HEK293T (cell line): ENCODE measurements at regions not wholly inside any gene's neighbourhood (a gene's known extent, or its start where the extent isn't known, plus 50 kb on each side); places are given as distances from the start of the nearest gene placed in this dataset.

ENCODE experiments used
- CTCF ChIA-PET: fragments of 350-600 bp; formaldehyde crosslinking; extraction: SDS; loops from one replicate; lab custom pipeline; 2021; ENCODE audit warnings: antibody characterized with exemption, inconsistent platforms; lab: Yijun Ruan, JAX
- POLR2A ChIA-PET: fragments of 350-600 bp; formaldehyde crosslinking; extraction: SDS; loops from one replicate; lab custom pipeline; 2020; ENCODE audit warnings: antibody characterized with exemption, inconsistent platforms; lab: Yijun Ruan, JAX
- DNase-seq: peaks from one replicate; pipeline ENCODE4 v3.0.0; 2012; ENCODE audit warnings: mixed read lengths; ENCODE audit errors: extremely low spot score
- ARNT ChIP-seq: fragments of 450-650 bp; IDR thresholded peaks from 2 replicates; pipeline ENCODE4 v1.6.1; 2017; ENCODE audit warnings: mild to moderate bottlenecking
- BHLHE40 ChIP-seq: fragments of 450-650 bp; IDR thresholded peaks from 2 replicates; pipeline ENCODE4 v1.6.1; 2016; ENCODE audit warnings: mild to moderate bottlenecking, moderate library complexity, borderline replicate concordance
- CTBP1 ChIP-seq: fragments of 450-650 bp; IDR thresholded peaks from 2 replicates; pipeline ENCODE4 v1.6.1; 2016; ENCODE audit warnings: borderline replicate concordance
- ELF4 ChIP-seq: fragments of 450-650 bp; IDR thresholded peaks from 2 replicates; pipeline ENCODE4 v1.6.1; 2017; ENCODE audit warnings: antibody characterized with exemption
- FOXA1 ChIP-seq: fragments of 450-650 bp; IDR thresholded peaks from 2 replicates; pipeline ENCODE4 v1.6.1; 2016; ENCODE audit warnings: mild to moderate bottlenecking
- FOXK2 ChIP-seq: fragments of 450-650 bp; IDR thresholded peaks from 2 replicates; pipeline ENCODE4 v1.6.1; 2016; ENCODE audit warnings: mild to moderate bottlenecking
- FOXM1 ChIP-seq: fragments of 450-650 bp; IDR thresholded peaks from 2 replicates; pipeline ENCODE4 v1.6.1; 2017; ENCODE audit warnings: mild to moderate bottlenecking, borderline replicate concordance
- HDGF ChIP-seq: fragments of 450-650 bp; IDR thresholded peaks from 2 replicates; pipeline ENCODE4 v1.6.1; 2017; ENCODE audit warnings: antibody characterized with exemption, borderline replicate concordance
- L3MBTL2 ChIP-seq: fragments of 450-650 bp; conservative IDR thresholded peaks from 2 replicates; pipeline ENCODE4 v1.6.1; 2016; ENCODE audit warnings: mild to moderate bottlenecking
- LEF1 ChIP-seq: fragments of 450-650 bp; IDR thresholded peaks from 2 replicates; pipeline ENCODE4 v1.6.1; 2017; ENCODE audit warnings: mild to moderate bottlenecking, borderline replicate concordance
- NFRKB ChIP-seq: fragments of 450-650 bp; IDR thresholded peaks from 2 replicates; pipeline ENCODE4 v1.6.1; 2016; ENCODE audit warnings: mild to moderate bottlenecking, moderate library complexity
- PKNOX1 ChIP-seq: fragments of 450-650 bp; IDR thresholded peaks from 2 replicates; pipeline ENCODE4 v1.6.1; 2016
- SP1 ChIP-seq: fragments of 450-650 bp; IDR thresholded peaks from 2 replicates; pipeline ENCODE4 v1.6.1; 2017
- SUZ12 ChIP-seq: fragments of 450-650 bp; IDR thresholded peaks from 2 replicates; pipeline ENCODE4 v1.6.1; 2016; ENCODE audit warnings: mild to moderate bottlenecking
- TARDBP ChIP-seq: fragments of 450-650 bp; IDR thresholded peaks from 2 replicates; pipeline ENCODE4 v1.6.1; 2016
- ZNF384 ChIP-seq: fragments of 450-650 bp; IDR thresholded peaks from 2 replicates; pipeline ENCODE4 v1.6.1; 2016

- CTCF ChIA-PET: interaction anchor here (0.8 kb wide), 1 partner anchor 181 kb away, joined by 3 read pairs; no protein-coding TSS in a partner anchor
- no peak for DNase-seq
- POLR2A ChIA-PET: interaction anchor here (1.4 kb wide), 1 partner anchor 52 kb away, joined by 3 read pairs; no protein-coding TSS in a partner anchor
- TF ChIP-seq ELF4: no peak
- TF ChIP-seq PKNOX1: no peak
- TF ChIP-seq SP1: no peak
Observed at GRCh38 chr1:91610789-91611188, 110.1 kb downstream of the CDC7 start.

- no peak for DNase-seq
- CTCF ChIA-PET: no interaction called here
- POLR2A ChIA-PET: interaction anchor here (1.4 kb wide), 1 partner anchor 53 kb away, joined by 3 read pairs; no protein-coding TSS in a partner anchor
- TF ChIP-seq SUZ12 (no peak), ZNF384 (no peak), NFRKB (no peak)
Observed at GRCh38 chr1:91611483-91611917, 110.8 kb downstream of the CDC7 start.

GRCh38 chr1:91613595-91613994, 112.9 kb downstream of the CDC7 start:
- no peak for DNase-seq
- CTCF ChIA-PET: no interaction called here
- POLR2A ChIA-PET: no interaction called here
- no peak for TF ChIP-seq ARNT
- no peak for TF ChIP-seq L3MBTL2
- no peak for TF ChIP-seq PKNOX1
- TF ChIP-seq CTBP1: no peak
- TF ChIP-seq ELF4: no peak
- TF ChIP-seq NFRKB: no peak
- TF ChIP-seq SUZ12: no peak
- no peak for TF ChIP-seq TARDBP
- no peak for TF ChIP-seq LEF1
- no peak for TF ChIP-seq ZNF384
- no peak for TF ChIP-seq FOXA1
- TF ChIP-seq BHLHE40: no peak
- TF ChIP-seq FOXK2: no peak

- ChIA-PET POLR2A (no interaction called here), CTCF (no interaction called here)
- TF ChIP-seq SUZ12 (no peak), ARNT (no peak), FOXK2 (no peak), HDGF (no peak), PKNOX1 (no peak)
- no peak for DNase-seq
Observed at GRCh38 chr1:91616712-91617111, 116.1 kb downstream of the CDC7 start.

- DNase-seq: peak; percentile 61
- TF ChIP-seq FOXK2: no peak
- TF ChIP-seq FOXA1: no peak
- no peak for TF ChIP-seq CTBP1
- TF ChIP-seq ELF4: no peak
- TF ChIP-seq NFRKB: no peak
- TF ChIP-seq L3MBTL2: no peak
- TF ChIP-seq PKNOX1: no peak
- no peak for TF ChIP-seq BHLHE40
- TF ChIP-seq ARNT: no peak
- no peak for TF ChIP-seq ZNF384
- ChIA-PET CTCF (no interaction called here), POLR2A (no interaction called here)
Observed at GRCh38 chr1:91617285-91617765, 116.7 kb downstream of the CDC7 start.

DNA sequence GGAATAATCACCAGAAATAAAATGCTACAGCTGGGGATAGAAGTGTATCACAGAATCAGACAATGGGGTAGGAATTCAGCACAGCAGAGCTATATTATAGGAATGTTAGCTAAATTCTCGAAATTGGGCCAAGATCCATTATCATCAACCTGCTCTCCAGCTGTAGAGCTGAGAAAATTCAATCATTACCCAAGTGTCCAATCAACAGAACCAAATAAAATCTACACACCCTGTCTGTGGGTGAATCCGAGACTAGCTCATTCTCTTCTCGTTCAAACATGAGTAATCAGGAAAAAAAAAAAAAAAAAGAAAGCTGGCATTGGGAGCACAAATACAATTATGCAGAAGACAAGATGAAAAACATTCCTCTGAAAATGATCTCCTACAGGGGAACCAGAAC, 119.2 kb downstream of the CDC7 start:
- DNase-seq: no peak
- POLR2A ChIA-PET: no interaction called here
- CTCF ChIA-PET: interaction anchor here (0.7 kb wide), 1 partner anchor 15 kb away, joined by 4 read pairs; no protein-coding TSS in a partner anchor
- no peak for TF ChIP-seq LEF1
- no peak for TF ChIP-seq TARDBP
- TF ChIP-seq FOXK2: no peak
- TF ChIP-seq BHLHE40: no peak
- TF ChIP-seq L3MBTL2: no peak
- no peak for TF ChIP-seq SP1
- no peak for TF ChIP-seq ELF4
- no peak for TF ChIP-seq FOXM1
- no peak for TF ChIP-seq ZNF384
- no peak for TF ChIP-seq FOXA1
- TF ChIP-seq NFRKB: no peak
- TF ChIP-seq PKNOX1: no peak
- TF ChIP-seq ARNT: no peak
